LNCaP clone FGC (cell line): ENCODE measurements at regions not wholly inside any gene's neighbourhood (a gene's known extent, or its start where the extent isn't known, plus 50 kb on each side); places are given as distances from the start of the nearest gene placed in this dataset.

Experiments
- DNase-seq: peaks from one replicate; pipeline ENCODE4 v3.0.0-alpha.2; 2011; ENCODE audit warnings: low read depth
- H3K4me3 ChIP-seq: 2 replicates; pipeline ENCODE4 v1.5.1; 2011; ENCODE audit warnings: mild to moderate bottlenecking, low read depth, low read length, control low read depth
- TF ChIP-seq, protein P1 (sequence below): IDR thresholded peaks from 2 replicates; pipeline ENCODE4 v1.5.1; 2012; ENCODE audit warnings: mild to moderate bottlenecking; ENCODE audit not compliant: control insufficient read depth, insufficient read depth; ENCODE audit errors: extremely low read depth

DNA sequence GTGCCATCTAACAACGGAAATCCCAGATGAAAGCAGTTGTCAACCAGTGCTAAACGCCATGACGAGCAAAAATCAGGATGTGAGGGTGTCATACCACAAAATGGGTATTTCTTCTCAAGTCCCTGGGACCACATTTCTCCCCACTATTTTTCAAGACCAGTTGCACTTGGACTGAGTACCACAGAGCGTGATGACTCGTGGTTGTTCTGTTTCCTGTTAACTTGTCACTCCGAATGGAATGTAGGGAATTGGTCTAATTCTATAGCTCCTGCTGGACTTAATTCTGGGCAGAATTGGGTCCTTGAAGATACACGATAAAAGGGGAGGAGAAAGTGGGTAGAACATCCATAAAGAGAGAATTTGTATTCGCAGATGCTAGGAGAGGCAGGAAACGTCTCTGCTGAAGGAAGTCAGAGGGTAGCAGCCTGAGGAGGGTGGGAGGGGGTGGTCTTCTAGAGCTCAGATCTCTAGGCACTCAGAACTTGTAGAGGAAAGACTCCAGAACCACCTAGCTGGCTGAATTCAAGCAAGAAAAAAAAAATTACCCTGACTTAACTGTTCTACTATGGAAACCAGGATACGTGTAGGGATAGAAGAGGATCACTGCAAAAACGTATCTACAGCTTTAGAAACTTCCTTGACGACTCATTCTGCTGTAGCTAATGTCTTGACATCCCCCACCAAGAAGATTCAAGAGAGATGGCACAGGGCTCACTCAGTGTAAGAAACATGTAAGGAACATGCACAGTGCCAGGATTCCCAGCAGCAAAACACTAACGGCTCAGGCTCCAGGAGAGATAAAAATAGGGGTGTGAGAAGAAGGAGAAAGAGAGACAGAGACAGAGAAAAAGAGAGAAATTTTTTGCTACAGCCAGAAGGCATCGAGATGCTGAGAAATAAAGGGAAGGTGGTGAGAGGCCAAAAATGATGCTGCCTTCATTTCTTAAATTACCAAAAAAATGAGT is 494.7 kb downstream of the CD83 start:
- no peak for DNase-seq
- no peak overlapping the region for H3K4me3 ChIP-seq
- TF ChIP-seq, protein P1, sequence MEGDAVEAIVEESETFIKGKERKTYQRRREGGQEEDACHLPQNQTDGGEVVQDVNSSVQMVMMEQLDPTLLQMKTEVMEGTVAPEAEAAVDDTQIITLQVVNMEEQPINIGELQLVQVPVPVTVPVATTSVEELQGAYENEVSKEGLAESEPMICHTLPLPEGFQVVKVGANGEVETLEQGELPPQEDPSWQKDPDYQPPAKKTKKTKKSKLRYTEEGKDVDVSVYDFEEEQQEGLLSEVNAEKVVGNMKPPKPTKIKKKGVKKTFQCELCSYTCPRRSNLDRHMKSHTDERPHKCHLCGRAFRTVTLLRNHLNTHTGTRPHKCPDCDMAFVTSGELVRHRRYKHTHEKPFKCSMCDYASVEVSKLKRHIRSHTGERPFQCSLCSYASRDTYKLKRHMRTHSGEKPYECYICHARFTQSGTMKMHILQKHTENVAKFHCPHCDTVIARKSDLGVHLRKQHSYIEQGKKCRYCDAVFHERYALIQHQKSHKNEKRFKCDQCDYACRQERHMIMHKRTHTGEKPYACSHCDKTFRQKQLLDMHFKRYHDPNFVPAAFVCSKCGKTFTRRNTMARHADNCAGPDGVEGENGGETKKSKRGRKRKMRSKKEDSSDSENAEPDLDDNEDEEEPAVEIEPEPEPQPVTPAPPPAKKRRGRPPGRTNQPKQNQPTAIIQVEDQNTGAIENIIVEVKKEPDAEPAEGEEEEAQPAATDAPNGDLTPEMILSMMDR: no peak

DNA sequence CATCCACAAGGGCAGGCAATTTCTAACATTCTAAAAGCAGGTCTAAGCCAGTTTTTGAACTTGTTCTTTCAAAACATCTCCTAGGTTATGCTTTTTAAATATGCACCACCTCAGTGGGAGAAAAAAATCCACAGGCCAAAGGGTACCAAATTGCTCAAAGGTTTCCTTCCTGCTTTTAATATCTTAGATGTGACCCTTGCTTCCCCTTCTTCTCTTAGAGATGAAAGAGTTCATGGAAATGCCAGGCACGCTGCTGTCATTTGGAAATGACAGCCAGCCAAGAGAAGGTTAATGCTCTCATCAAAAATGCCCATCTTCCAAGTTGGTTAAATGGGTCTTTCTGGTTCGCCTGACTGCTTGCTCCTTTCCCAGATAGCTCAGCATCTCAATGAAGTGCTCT is 497.1 kb downstream of the CD83 start:
- H3K4me3 ChIP-seq: no peak overlapping the region
- DNase-seq: no peak
- TF ChIP-seq, protein P1: no peak

DNA sequence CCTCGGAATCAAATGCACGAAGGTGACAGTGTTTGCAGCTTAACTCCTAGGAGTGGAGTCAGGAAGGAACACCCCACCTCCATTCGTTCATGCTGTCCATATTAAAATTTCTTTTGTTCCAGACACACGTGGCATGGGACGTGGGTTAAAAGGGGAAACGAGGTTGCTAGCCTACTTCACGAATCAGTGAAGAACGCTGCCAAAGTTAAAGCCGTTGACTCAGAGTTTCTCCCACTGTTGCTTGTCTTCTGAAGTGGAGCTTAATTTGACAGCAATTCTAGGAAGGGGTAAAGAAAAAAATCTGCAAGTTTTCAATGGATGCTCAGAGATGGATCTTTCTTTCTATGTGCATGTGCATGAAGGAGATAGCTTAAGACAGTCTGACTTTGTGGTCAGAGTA is 499.1 kb downstream of the CD83 start:
- no peak for DNase-seq
- no peak overlapping the region for H3K4me3 ChIP-seq
- TF ChIP-seq, protein P1: no peak

DNA sequence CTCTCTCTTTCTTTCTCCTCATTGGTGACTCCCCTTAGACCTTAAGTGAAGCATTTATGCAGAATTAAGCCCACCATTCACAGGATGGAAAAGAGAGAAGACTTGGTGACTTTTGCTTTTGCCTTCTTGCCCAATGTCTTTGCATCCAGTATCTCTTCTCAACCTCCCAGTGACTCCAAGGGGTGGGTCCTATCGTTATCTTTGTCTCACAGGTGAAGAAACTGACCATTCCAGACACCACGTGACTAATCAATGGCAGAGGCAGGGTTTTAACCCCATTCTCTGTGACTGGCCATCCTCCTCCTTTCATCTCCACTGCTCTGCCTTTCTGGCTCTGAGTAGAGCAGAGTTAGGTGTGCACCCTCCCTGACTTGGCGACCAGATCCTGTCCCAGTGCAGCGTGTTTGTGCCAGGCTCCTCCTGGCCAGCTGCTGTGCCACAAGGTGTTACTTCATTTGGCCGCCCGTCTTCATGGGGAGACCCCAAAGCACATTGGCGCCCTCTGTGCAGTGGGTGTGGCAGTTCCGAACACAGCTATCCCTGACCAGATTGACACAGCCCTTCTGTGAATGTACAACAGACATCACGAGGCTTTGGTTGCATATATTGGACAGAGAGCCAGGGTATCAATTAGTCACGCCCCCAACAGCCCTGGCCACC is 501.3 kb downstream of the CD83 start:
- TF ChIP-seq, protein P1: no peak

DNA sequence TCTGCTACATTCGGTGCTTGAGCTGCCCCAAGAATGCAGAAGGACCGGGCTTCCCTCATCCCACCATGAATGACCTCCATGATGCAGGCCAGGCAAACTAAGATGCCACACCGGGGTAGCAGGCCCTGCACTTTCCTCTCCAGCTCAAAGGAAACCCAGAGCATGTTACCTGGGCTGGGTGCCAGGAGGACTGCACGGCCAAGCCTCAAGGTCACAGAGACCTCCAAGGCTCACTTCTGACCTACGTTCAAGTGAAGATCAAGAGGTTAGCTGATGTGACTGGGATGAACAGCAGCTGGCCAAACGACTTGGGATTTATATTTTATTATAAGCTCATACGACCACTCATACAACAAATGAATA is 501.8 kb downstream of the CD83 start:
- no peak overlapping the region for H3K4me3 ChIP-seq
- TF ChIP-seq, protein P1: no peak
- DNase-seq: no peak

More for the DNA sequence above, 501.3 kb downstream of the CD83 start:
- no peak for DNase-seq
- H3K4me3 ChIP-seq: no peak overlapping the region

DNA sequence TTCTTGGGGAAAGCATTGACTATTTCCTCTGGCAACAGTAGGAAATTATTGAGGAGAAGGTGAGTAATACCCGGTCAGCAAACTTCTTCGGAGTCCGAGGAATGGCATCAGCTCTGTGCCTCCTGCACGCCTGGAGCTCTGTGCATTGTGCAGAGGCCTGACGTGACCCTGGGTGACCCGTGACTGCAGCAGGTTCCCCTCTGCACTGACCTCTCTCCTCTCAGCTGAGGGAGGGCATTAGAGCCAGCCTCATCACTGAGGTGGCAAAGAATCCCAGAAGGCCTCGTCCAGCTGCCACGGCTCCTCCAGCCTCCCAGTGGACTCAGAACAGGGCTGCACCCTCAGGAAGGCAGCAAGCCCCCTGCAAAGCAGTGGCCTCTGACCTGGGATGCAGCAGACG is 502.9 kb downstream of the CD83 start:
- H3K4me3 ChIP-seq: no peak overlapping the region
- DNase-seq: no peak
- TF ChIP-seq, protein P1: no peak
